Left colon (tissue), 2 donors: ENCODE measurements at regions not wholly inside any gene's neighbourhood (a gene's known extent, or its start where the extent isn't known, plus 50 kb on each side); places are given as distances from the start of the nearest gene placed in this dataset.
"Not testable (repeated sequence)": the region's sequence is repeated elsewhere in the genome, so short reads cannot be mapped to it uniquely, and the experiment has no call there.

Experiments
- ATAC-seq: fragments of 200-7000 bp; cut with Tn5 transposase; one replicate; pipeline ENCODE4 v1.9.1; 2020; ENCODE audit warnings: mild to moderate bottlenecking, moderate library complexity
- DNase-seq, 2 donors: peaks; one replicate each; pipeline ENCODE4 v3.0.0-alpha.2; 2020
- intact Hi-C, 2 donors: fragments of 100-400 bp; cut with DNase I in 1 of 2; cut with micrococcal nuclease in 1 of 2; formaldehyde crosslinking; loops; one replicate each; pipeline versions ENCODE4 v1.11.2 to v1.14.0; 2022; cut with DNase I, micrococcal nuclease
- donor health status: DM: no; HTN: no; CAD: no.
- donor health status: DM: yes; HTN: yes; CAD: no.

- ATAC-seq (no peak), DNase-seq (no peak)
- intact Hi-C loops = no loop called here
Observed at GRCh38 chr2:138279871-138280270, 221.7 kb upstream of the SPOPL start.

DNA sequence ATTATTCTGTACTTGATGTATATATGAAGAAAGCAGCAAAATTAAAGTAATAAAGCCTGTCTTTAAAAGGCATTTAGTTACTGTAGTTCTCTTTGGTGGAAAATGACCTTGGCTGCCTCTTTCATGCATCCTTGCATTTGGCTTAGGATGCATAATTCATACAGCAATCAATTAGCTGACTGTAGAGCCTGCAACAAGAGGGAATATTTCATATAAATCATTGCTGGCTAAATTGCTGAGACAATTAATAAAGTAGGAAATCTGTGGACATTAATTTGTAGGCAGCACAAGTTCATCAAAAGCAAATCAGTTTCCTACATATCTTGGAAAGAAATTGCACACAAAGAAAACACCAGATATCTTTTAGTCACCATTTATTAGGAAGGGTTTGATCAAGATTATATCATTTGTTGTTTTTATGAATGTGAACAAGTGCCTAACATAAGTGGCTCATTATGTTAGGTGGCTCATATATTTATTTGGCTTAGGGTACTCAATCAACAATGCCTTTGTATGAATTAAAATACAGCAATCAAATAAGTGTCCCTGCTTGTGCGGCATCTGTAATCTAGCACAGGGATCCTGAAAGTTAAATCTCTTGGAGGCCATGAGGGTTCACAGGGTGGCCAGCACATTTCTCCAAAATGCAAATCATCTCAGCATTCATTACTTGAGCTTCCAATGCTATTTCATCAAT lies 220.4 kb upstream of the SPOPL start:
- no peak for ATAC-seq

GRCh38 chr2:138282014-138282672 lies 219.4 kb upstream of the SPOPL start:
- intact Hi-C loops = no loop called here
- no peak for ATAC-seq
- no peak for DNase-seq

More for the DNA sequence above, 220.4 kb upstream of the SPOPL start:
- DNase-seq = no peak
- intact Hi-C loops = no loop called here

GRCh38 chr2:138291805-138292204 lies 209.8 kb upstream of the SPOPL start:
- intact Hi-C loops = no loop called here
- no peak for DNase-seq
- ATAC-seq = peak; percentile 22

GRCh38 chr2:138293045-138293444 lies 208.5 kb upstream of the SPOPL start:
- ATAC-seq (no peak), DNase-seq (no peak)
- intact Hi-C loops = no loop called here

- ATAC-seq (no peak), DNase-seq (no peak)
- intact Hi-C loops = no loop called here
Observed at GRCh38 chr2:138293549-138293948, 208.0 kb upstream of the SPOPL start.

DNA sequence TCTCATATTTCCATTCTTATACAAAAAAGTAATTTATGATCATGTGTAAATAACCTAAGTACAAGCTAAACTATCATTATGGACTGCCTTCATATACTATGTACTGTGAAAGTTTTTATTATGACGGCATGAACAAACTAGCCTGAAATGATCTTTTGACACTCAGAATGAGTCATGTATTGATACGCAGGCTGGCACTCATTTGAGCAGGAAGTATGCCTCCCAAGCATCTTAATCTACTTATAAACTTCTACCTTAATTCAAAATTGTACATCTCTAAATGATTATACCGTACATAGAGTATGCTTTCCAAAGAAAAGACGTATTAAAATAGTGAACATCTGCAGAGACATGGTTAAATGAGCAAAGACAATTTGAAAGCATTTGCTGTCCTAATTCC lies 207.1 kb upstream of the SPOPL start:
- ATAC-seq = peak; percentile 99
- intact Hi-C loops = no loop called here
- no peak for DNase-seq

- ATAC-seq (no peak), DNase-seq (no peak)
- intact Hi-C loops = no loop called here
Observed at GRCh38 chr2:138296365-138296764, 205.2 kb upstream of the SPOPL start.

GRCh38 chr2:138298120-138298814 lies 203.3 kb upstream of the SPOPL start:
- DNase-seq (no peak), ATAC-seq (no peak)
- intact Hi-C loops = no loop called here

DNA sequence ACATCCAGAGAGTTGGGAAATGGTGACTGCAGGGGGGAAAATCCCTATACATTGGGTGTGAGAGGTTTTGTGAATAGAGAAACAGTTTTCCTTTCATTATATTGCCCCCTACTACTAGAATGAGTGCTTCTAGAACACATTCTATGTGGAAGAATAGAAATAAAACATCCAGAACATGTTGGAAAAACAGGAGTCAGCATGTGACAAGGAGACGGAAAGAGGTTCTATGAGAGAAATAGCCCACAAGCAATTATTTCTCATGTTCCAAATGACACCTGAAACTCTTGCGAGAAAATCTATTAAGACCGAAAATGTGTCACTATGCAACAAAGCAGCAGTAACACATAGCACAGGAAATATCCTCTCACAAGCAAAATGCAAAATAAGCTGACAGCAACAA lies 202.7 kb upstream of the SPOPL start:
- ATAC-seq (no peak), DNase-seq (no peak)
- intact Hi-C loops = no loop called here

- no peak for DNase-seq
- intact Hi-C loops = no loop called here
- no peak for ATAC-seq
Observed at GRCh38 chr2:138306626-138307025, 194.9 kb upstream of the SPOPL start.

DNA sequence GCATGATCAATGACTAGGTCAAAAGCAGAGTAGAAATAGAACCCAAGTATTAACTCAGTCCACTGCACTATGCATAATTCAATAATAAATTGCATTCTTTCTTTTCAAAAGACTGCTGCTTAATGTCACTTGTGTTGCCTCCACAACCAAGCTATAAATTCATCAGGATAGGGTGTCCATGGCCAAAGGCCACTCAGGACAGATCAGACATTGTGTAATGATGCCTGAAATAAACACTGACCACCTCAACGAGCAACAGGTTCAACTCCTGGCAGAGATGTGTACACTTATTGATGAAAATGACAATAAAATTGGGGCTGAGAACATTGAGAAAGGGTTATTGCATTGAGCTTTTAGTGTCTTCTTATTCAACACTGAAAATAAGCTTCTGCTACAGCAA lies 194.5 kb upstream of the SPOPL start:
- intact Hi-C loops = no loop called here
- DNase-seq (no peak), ATAC-seq (no peak)

GRCh38 chr2:138309760-138310159 lies 191.8 kb upstream of the SPOPL start:
- intact Hi-C loops = no loop called here
- ATAC-seq = no peak
- no peak for DNase-seq

DNA sequence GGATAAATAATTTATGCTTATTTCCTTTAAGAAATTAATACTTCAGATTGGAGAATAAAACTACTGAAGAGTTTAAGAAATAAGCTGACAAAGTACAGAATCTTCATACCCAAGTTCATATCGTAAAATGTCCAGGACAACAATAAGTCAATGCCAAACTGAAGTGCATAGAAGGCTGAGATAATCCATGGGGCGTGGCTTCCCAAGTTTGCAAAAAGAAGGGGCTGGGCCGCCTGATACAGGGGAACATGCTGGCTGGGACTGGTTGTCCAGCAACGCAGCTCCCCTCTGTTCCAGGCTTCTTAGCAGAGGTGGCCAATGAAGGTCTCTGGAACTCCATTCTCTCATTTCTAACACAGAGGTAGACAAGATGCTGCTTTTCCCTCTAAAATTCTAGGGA lies 189.5 kb upstream of the SPOPL start:
- no peak for DNase-seq
- intact Hi-C loops = no loop called here

DNA sequence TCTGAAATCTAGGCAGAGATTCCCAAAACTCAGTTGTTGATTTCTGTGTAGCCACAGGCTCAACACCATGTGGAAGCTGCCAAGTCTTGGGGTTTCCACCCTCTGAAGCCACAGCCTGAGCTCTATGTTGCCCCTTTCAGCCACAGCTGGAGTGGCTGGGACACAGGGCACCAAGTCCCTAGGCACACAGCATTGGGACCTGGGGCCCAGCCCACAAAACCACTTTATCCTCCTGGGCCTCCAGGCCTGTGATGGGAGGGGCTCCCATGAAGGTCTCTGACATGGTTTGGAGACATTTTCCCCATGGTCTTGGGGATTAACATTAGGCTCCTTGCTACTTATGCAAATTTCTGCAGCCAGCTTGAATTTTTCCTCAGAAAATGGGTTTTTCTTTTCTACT lies 186.0 kb upstream of the SPOPL start:
- ATAC-seq, intact Hi-C loops, DNase-seq: not testable (repeated sequence)

More for the DNA sequence above, 189.5 kb upstream of the SPOPL start:
- no peak for ATAC-seq

- intact Hi-C loops = no loop called here
- ATAC-seq (no peak), DNase-seq (no peak)
Observed at GRCh38 chr2:138319616-138320015, 182.0 kb upstream of the SPOPL start.

GRCh38 chr2:138321458-138321857 lies 180.1 kb upstream of the SPOPL start:
- ATAC-seq = no peak
- intact Hi-C loops = no loop called here
- no peak for DNase-seq

GRCh38 chr2:138323382-138324067 lies 178.0 kb upstream of the SPOPL start:
- no peak for DNase-seq
- no peak for ATAC-seq
- intact Hi-C loops = no loop called here

GRCh38 chr2:138324068-138324771 lies 177.3 kb upstream of the SPOPL start:
- intact Hi-C loops = no loop called here
- no peak for ATAC-seq
- DNase-seq = no peak
